Pons (tissue), 1 donor: ENCODE measurements at regions not wholly inside any gene's neighbourhood (a gene's known extent, or its start where the extent isn't known, plus 50 kb on each side); places are given as distances from the start of the nearest gene placed in this dataset.
A peak's percentile ranks its signal among the peaks of the same experiment; 100 is the strongest.
"Not testable (repeated sequence)": the region's sequence is repeated elsewhere in the genome, so short reads cannot be mapped to it uniquely, and the experiment has no call there.

Experiments
- DNase-seq: peaks from one replicate; pipeline ENCODE4 v3.0.0-alpha.2; 2016; ENCODE audit warnings: low spot score

DNA sequence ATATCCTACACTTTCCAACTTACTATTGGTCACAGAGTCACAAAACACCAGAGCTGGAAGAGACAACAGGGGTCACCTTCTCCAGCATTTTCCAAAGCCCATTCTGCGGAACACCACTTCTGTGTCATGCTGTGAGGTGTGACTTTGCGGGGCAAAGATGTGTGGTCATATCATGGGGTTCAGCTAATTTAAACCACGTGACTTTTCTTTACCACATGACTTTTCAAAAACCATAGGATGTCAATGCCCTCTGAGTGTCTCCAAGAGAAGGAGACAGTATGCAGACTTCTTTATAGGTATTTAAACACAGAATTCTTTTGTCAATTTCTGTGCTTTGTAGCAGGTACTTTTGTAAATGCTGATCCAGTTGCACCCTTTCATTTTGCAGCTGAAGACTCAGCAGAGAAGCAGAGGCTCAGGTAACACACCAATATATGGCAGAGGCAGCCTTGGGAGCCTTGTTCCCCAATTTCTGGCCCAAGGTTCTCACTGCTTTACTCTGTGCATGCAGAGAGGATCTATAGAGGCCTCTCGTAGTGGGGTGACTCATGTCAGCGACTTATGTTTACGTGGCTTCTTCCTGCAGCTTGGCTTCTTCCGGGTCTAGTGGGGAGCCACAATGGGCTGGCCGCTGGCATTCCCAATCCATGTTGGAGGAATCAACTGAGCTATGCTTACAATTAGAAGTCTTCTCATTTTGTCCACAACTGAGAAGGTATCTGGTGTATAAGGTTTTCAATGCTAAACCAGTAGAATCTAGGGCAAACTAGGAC lies 104.0 kb upstream of the RHOBTB1 start:
- no peak for DNase-seq

DNA sequence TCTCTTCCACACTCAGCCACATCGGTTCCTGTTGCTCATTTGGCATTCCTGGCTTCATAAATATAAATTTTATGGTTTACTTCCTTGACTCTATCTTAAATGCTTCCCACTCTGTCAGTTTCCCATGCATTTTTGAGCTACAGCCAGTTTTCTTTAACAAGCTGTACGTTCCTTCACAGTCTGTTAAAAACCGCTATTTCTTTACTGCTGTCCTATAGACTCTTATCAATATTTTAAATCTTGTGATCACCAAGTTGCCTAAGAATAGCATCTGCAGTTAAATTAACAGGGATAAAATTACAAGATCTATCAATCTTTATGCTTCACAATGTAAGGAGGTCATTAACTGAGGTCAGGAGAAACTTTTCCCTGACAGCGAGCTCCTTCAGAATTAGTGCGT lies 103.1 kb upstream of the RHOBTB1 start:
- DNase-seq = no peak

DNA sequence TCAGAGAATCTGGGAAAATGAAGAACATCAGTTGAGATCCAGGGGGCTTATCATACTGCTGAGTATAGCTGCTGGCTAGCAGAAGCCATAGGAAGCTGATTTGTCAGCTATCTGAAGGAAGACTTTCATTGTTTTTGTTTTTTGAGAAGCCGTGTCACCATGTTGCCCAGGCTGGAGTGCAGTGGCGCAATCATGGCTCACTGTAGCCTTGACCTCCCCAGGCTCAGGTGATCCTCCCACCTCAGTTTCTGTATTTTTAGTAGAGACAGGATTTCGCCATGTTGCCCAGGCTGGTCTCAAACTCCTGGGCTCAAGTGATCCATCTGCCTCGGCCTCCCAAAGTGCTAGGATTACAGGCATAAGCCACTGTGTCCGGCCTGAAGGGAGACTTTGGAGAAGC lies 101.5 kb upstream of the RHOBTB1 start:
- not testable (repeated sequence) for DNase-seq

GRCh38 chr10:61042533-61042932 lies 98.5 kb upstream of the RHOBTB1 start:
- no peak for DNase-seq

- DNase-seq = no peak
Observed at GRCh38 chr10:61040399-61041016, 96.5 kb upstream of the RHOBTB1 start.

GRCh38 chr10:61039868-61040267 lies 95.9 kb upstream of the RHOBTB1 start:
- no peak for DNase-seq

DNA sequence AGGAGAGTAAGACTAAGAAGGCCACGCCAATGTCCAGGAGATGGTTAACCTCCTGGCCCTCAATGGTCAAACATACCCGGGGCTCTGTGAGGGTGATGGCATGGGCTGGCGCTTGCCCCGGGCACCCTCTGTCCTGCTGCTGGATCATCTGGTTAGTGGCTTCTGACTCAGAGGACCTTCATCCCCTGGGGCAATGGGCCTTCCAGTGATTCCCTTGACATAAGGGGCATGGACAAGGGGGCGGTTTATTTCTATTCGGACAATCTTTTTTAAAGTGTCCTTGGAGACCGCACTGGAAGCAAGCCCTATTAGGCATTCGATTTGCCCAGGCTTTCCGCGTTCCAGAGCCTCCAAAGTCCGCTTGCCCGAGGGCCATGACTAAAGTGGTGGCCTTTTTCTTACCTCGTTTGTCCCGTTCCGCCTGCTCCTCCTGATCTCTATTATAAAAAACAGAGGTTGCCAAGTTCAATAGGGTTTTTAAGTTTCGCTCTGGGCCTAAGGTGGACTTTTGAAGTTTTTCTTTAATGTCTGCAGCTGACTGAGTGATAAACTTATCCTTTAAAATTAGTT lies 93.4 kb upstream of the RHOBTB1 start:
- DNase-seq = not testable (repeated sequence)

DNA sequence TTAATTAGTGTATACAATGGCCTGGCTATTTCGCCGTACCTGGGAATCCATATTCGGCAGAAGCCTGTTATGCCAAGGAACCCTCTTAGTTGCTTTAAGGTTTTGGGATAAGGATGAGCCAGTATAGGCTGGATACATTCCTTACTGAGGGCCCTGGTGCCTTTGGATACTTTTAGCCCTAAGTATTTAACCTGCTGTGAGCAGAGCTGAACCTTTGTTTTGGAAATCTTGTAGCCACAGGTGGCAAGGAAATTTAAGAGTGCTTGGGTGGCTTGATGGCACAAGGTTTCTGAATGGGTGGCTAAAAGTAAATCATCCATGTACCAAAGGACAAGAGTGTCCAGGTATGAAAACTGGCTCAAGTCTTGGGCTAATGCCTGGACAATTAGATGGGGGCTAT lies 92.2 kb upstream of the RHOBTB1 start:
- not testable (repeated sequence) for DNase-seq

DNA sequence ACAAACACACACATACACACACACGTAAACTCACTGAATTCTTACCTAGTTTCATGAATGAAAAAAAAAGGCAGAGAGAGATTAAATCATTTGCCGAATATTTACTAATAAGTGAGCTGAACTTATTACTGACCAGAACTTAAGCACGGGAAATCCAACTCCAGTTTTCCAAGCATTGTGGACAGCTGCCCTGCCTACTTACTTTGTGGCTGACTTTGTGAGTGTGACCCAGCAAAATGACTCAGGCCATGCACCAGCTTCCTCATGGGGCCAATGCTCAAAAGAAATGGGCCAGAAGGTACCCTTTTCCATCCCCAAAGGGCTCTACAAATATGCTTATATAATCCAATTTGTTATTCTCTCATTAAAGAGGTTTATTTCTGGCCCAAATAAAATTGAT lies 87.4 kb upstream of the RHOBTB1 start:
- DNase-seq = no peak

DNA sequence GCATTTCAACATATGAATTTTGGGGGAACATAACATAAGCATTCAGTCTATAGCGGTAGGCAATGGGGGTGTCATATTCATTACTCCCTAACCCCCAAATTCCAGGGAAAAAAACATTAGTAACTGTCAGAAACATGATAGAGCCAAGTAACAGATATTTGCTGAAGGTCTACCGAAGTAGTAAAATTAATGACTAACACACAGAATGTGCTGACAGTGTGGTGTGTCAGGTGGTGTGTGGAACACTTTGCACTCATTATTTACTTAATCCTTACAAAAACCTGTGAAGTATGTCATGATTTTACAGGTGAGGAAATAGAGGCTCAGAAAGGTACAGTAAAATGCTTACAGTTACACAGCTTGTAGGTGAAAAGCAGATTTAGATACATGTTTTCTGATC lies 85.4 kb upstream of the RHOBTB1 start:
- no peak for DNase-seq

GRCh38 chr10:61028861-61029361 lies 84.9 kb upstream of the RHOBTB1 start:
- no peak for DNase-seq

- DNase-seq = peak; percentile 67
Observed at GRCh38 chr10:61024856-61025201, 80.8 kb upstream of the RHOBTB1 start.

GRCh38 chr10:61024151-61024855 lies 80.3 kb upstream of the RHOBTB1 start:
- no peak for DNase-seq

- DNase-seq = no peak
Observed at GRCh38 chr10:61023053-61023452, 79.1 kb upstream of the RHOBTB1 start.

DNA sequence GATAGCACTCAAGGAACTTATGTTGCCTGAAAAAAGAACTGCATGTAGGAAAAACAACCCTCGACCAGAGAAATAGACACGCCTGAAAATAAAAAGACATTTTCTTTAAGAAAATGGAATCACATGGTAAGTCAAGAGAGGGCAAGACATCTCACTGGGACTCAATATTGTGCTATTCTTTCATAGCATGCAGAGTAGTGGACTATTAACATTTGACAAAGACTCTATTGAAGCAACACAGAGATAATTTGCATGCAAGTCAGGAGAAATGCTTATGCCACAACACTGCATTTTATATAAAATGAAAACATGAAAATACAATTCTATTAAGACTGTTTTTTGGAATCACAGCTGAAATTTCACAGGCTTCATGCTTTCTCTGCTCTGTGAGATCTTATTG lies 77.9 kb upstream of the RHOBTB1 start:
- DNase-seq = peak; percentile 95

DNA sequence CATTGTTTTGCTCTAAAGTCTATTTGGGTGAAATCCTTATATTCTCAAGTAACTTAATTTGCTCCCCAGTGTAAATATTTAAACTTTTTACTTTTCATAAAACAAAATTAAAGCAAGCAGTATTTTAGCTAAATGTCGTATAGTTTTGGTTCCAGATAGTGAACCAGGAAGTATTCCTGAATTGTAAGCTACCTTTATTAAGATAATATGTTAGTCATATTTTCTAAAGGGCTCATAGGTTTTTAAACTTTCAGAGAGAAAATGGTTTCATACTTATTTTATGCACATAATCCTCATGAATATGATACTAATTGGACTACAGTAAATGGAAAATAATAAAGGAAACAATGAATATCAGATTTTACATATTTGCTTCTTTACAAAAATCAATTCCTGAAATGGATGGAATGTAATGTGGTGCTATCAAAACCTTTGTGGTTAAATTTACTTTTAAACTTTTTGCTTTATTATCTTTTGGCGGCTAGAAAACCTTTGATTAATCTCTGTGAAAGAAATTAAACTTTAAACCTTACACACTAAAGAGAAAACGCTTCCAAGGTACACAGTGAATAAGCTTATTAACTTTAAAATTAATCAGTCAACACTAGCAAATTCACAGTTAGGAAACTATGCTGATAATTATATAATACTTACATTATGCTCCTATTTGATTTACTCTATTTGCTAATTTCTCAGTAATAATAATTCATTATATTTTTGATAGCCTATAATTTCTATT lies 76.6 kb upstream of the RHOBTB1 start:
- no peak for DNase-seq

DNA sequence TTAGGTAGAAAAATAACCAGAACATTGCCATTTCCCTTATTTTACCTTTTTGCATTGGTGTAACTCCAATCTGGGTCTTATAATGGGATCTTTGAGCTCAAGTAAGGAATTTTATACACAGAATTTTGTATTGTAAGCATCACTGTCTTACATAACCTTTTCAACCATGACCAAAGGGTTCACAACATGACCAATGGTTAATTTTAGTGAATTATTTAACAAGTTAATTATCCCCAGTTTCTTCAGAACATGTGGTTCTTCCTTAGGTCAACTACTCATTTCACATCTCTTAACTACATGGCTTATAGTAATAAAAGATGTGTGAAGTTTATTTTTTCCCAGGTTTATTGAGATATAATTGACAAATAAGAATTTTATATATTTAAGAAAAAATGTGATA lies 74.2 kb upstream of the RHOBTB1 start:
- DNase-seq = no peak

DNA sequence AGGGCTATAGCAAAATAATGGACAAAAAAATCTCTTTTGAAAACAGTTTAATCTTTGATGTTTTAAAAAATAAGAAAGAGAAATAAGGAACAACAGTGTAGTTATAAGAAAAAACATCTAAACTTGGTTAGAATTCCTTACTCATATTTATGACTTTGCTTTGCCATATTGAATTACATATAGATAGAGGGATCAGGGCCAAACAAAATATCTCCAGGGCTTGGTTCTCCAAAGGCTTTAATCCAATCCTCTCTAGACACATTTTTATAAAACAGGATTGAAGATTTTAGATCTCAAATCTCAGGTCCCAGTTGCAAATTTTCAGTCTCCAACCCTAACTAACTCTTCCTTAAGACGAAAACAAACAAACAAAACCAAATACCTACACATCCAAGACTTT lies 72.6 kb upstream of the RHOBTB1 start:
- DNase-seq = no peak

GRCh38 chr10:61016007-61016406 lies 72.0 kb upstream of the RHOBTB1 start:
- DNase-seq = no peak

- DNase-seq = no peak
Observed at GRCh38 chr10:61010863-61011262, 66.9 kb upstream of the RHOBTB1 start.

DNA sequence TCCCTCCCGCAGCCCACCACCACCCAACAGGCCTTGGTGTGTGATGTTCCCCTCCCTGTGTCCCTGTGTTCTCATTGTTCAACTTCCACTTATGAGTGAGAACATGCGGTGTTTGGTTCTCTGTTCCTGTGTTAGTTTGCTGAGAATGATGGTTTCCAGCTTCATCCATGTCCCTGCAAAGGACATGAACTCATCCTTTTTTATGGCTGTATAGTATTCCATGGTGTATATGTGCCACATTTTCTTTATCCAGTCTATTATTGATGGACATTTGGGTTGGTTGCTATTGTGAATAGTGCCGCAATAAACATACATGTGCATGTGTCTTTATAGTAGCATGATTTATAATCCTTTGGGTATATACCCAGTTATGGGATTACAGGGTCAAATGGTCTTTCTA lies 59.1 kb upstream of the RHOBTB1 start:
- DNase-seq = not testable (repeated sequence)

GRCh38 chr10:61001731-61002122 lies 57.7 kb upstream of the RHOBTB1 start:
- no peak for DNase-seq
